Spleen (tissue), 11 donors: ENCODE measurements at regions not wholly inside any gene's neighbourhood (a gene's known extent, or its start where the extent isn't known, plus 50 kb on each side); places are given as distances from the start of the nearest gene placed in this dataset.

Source experiments
- DNase-seq: peaks from one replicate; pipeline ENCODE4 v3.0.0-alpha.2; 2020
- H3K27ac ChIP-seq, 8 donors: fragments of 200-600 bp; sonication (generic) in 7 of 8; 1 replicate in 4 of 8; 2 replicates in 4 of 8; pipeline versions ENCODE4 v1.5.0 to v1.8.0; 2016 to 2021; ENCODE audit warnings: inconsistent platforms in 4 of 8, mild to moderate bottlenecking in 4 of 8, moderate library complexity in 1 of 8
- H3K27me3 ChIP-seq, 7 donors: fragments of 200-600 bp; sonication (generic) in 6 of 7; replicated peaks in 1 of 7; 1 replicate in 4 of 7; 2 replicates in 3 of 7; pipeline versions ENCODE4 v1.5.0 to v1.8.0; 2016 to 2021; ENCODE audit warnings: inconsistent platforms in 3 of 7, mild to moderate bottlenecking in 1 of 7
- H3K36me3 ChIP-seq, 6 donors: fragments of 200-600 bp; sonication (generic) in 5 of 6; 1 replicate in 4 of 6; 2 replicates in 2 of 6; pipeline versions ENCODE4 v1.5.0 to v1.8.0; 2016 to 2021; ENCODE audit warnings: inconsistent platforms in 2 of 6
- H3K4me1 ChIP-seq, 6 donors: fragments of 200-600 bp; sonication (generic) in 5 of 6; 1 replicate in 3 of 6; 2 replicates in 3 of 6; pipeline versions ENCODE4 v1.5.0 to v1.8.0; 2016 to 2021; ENCODE audit warnings: inconsistent platforms in 3 of 6
- H3K4me3 ChIP-seq, 8 donors: fragments of 200-600 bp; sonication (generic) in 7 of 8; 1 replicate in 4 of 8; 2 replicates in 4 of 8; pipeline versions ENCODE4 v1.5.0 to v1.8.0; 2016 to 2021; ENCODE audit warnings: inconsistent platforms in 4 of 8, mild to moderate bottlenecking in 4 of 8, moderate library complexity in 2 of 8
- H3K9me3 ChIP-seq, 8 donors: fragments of 200-600 bp; sonication (generic) in 7 of 8; 1 replicate in 4 of 8; 2 replicates in 4 of 8; pipeline versions ENCODE4 v1.5.0 to v1.8.0; 2016 to 2021; ENCODE audit warnings: inconsistent platforms in 4 of 8
- POLR2A ChIP-seq, 3 donors: fragments of 450-650 bp; IDR thresholded peaks; one replicate each; pipeline ENCODE4 v1.5.1; 2017; ENCODE audit warnings: antibody characterized with exemption in 3 of 3, mild to moderate bottlenecking in 1 of 3
- POLR2AphosphoS5 ChIP-seq, 3 donors: sonication (generic); formaldehyde crosslinking; IDR thresholded peaks; one replicate each; pipeline ENCODE4 v1.5.1; 2017; ENCODE audit warnings: antibody characterized with exemption in 3 of 3
- WGBS, 5 donors: extraction: QIAGEN DNeasy Blood & Tissue Kit in 3 of 5; methylation state at CpG; one replicate each; pipeline versions ENCODE4 v1.1.5 to v1.1.7; 2013 to 2018; 5-methylcytosine and 5-hydroxymethylcytosine counted together
- intact Hi-C: fragments of 100-400 bp; cut with DNase I; formaldehyde crosslinking; loops from one replicate; pipeline ENCODE4 v1.15.0; 2023; ENCODE audit warnings: low total_unique reads
- TF ChIP-seq, protein P1 (sequence below), 11 experiments: fragments of 200-600 bp in 7 of 11; fragments of 450-650 bp in 4 of 11; sonication (generic) in 4 of 11; IDR thresholded peaks in 8 of 11; conservative IDR thresholded peaks in 3 of 11; 1 replicate in 7 of 11; 2 replicates in 4 of 11; pipeline versions ENCODE4 v1.4.0 to v1.8.0; 2016 to 2021; ENCODE audit warnings: antibody characterized with exemption in 11 of 11, inconsistent platforms in 4 of 11, mild to moderate bottlenecking in 1 of 11
- donor health status: healthy with polysubstance abuse.
- donor health status: DM: no; HTN: no; CAD: no; lungs with moderate emphysema.
- donor health status: DM: no; HTN: no; CAD: no.
- donor health status: Bipolar disorder and iron deficiency.
- donor health status: healthy.
- donor health status: DM: no; HTN: no; CAD: no.
- donor health status: DM: yes; HTN: yes; CAD: no.

DNA sequence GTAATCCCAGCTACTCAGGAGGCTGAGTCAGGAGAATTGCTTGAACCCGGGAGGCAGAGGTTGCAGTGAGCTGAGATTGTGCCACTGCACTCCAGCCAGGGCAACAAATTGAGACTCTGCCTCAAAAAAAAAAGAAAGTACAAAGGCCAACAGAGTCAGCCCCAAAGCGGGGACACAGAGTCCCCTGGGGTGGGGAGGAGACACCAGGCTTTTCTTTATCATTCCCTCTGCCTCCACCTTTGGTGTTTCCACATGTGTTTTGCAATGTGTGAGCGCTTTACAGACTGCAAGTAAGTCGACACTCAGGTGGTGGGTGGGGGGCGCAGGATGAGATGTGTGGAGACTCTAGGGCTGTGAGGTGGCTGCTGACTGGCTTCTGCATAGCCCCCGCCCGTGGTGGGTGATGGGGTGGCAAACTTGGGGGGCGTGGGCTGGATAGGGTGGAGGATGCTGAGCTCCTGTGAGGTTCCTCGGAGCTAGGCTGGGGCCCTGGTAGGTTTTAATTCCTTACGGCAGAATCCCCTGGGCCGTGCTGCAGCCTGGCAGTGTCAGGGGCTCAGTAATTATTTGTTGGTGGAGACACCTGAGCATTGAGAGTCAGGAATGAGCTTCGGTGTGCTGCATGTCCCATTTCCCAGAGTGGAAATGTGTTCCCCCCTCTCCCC lies 177.2 kb downstream of the CTTN start:
- intact Hi-C loops = no loop called here
- 77 to 86% (median 84%) methylated on average over 12 of the region's 12 CpGs for WGBS, 5 donors
- H3K4me3 ChIP-seq = no peak overlapping the region
- peaks cover 0 to 7% (median 0%) of the 10 kb centered on the region in 7 donors for H3K27me3 ChIP-seq
- no peak overlapping the region for H3K27ac ChIP-seq
- peak; percentile 51 for DNase-seq
- H3K36me3 ChIP-seq = no peaks in the 10 kb centered on the region
- H3K9me3 ChIP-seq = no peaks in the 10 kb centered on the region
- TF ChIP-seq POLR2A (IDR thresholded peaks at IDR 0.05) (no peak), POLR2AphosphoS5 (IDR thresholded peaks at IDR 0.05) (no peak)
- TF ChIP-seq, protein P1, sequence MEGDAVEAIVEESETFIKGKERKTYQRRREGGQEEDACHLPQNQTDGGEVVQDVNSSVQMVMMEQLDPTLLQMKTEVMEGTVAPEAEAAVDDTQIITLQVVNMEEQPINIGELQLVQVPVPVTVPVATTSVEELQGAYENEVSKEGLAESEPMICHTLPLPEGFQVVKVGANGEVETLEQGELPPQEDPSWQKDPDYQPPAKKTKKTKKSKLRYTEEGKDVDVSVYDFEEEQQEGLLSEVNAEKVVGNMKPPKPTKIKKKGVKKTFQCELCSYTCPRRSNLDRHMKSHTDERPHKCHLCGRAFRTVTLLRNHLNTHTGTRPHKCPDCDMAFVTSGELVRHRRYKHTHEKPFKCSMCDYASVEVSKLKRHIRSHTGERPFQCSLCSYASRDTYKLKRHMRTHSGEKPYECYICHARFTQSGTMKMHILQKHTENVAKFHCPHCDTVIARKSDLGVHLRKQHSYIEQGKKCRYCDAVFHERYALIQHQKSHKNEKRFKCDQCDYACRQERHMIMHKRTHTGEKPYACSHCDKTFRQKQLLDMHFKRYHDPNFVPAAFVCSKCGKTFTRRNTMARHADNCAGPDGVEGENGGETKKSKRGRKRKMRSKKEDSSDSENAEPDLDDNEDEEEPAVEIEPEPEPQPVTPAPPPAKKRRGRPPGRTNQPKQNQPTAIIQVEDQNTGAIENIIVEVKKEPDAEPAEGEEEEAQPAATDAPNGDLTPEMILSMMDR (IDR thresholded peaks at IDR 0.05 in 8 of 11, conservative IDR thresholded peaks at IDR 0.05 in 3 of 11) = no peak
- no peaks in the 10 kb centered on the region for H3K4me1 ChIP-seq

GRCh38 chr11:70577258-70577603 lies 178.9 kb downstream of the CTTN start:
- TF ChIP-seq POLR2AphosphoS5 (IDR thresholded peaks at IDR 0.05) = no peak
- TF ChIP-seq POLR2A (IDR thresholded peaks at IDR 0.05) = no peak
- TF ChIP-seq, protein P1 (IDR thresholded peaks at IDR 0.05 in 8 of 11, conservative IDR thresholded peaks at IDR 0.05 in 3 of 11) = no peak

DNA sequence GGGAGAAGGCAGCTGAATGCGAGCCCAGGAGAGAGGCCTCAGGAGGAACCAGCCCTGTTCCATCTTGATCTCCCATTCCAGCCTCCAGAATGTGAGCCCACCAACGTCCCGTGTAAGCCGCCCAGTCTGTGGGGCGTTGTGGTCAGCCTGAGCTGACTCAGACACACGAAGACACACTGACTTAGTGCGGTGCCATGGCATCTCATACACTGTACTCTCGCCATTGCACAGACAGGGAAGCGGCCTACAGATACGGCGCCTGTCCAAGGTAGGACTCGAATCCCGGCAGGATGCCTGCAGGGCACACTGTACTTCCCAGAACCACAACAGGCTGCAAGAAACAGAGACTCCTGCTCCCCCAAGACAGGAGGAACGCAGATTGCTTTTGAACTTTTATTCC lies 179.6 kb downstream of the CTTN start:
- TF ChIP-seq POLR2AphosphoS5 (IDR thresholded peaks at IDR 0.05) = no peak
- TF ChIP-seq, protein P1 (IDR thresholded peaks at IDR 0.05 in 8 of 11, conservative IDR thresholded peaks at IDR 0.05 in 3 of 11) = no peak
- no peak for TF ChIP-seq POLR2A (IDR thresholded peaks at IDR 0.05)
- peak; percentile 54 for DNase-seq
- Histone ChIP-seq H3K27me3 (peaks cover 0 to 7% (median 0%) of the 10 kb centered on the region in 7 donors), H3K4me3 (no peak overlapping the region), H3K4me1 (no peaks in the 10 kb centered on the region), H3K27ac (no peak overlapping the region), H3K36me3 (no peaks in the 10 kb centered on the region), H3K9me3 (no peaks in the 10 kb centered on the region)
- intact Hi-C loops = no loop called here
- 73 to 89% (median 82%) methylated on average over 10 to 14 of the region's 14 CpGs for WGBS, 5 donors

More at GRCh38 chr11:70577258-70577603, 178.9 kb downstream of the CTTN start:
- 57 to 71% (median 70%) methylated on average over 4 to 7 of the region's 7 CpGs for WGBS, 5 donors
- intact Hi-C loops = no loop called here
- no peak overlapping the region for H3K4me3 ChIP-seq
- no peaks in the 10 kb centered on the region for H3K4me1 ChIP-seq
- no peak overlapping the region for H3K27ac ChIP-seq
- H3K36me3 ChIP-seq = no peaks in the 10 kb centered on the region
- H3K9me3 ChIP-seq = no peaks in the 10 kb centered on the region
- DNase-seq = peak; percentile 41
- H3K27me3 ChIP-seq = peaks cover 0 to 7% (median 0%) of the 10 kb centered on the region in 7 donors

DNA sequence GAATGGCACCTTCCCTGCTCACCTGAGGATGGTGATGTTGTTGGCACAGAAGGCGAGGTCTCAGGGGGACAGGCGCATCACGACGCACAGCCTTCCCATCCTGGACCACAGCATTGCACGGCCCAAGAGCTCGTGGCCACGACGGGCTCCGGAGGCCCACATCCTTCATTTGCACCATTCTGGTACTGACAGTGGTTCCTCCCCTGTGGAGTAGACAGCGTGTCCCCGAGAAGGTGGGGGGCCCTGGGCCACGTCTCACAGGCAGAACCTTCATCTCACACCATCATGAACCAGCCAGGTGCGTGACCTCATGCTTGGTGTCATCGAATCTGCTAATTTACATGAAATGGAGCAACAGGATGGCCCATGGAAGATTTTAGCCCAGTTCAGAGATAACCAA lies 180.0 kb downstream of the CTTN start:
- no peak for TF ChIP-seq POLR2A (IDR thresholded peaks at IDR 0.05)
- no peak for TF ChIP-seq POLR2AphosphoS5 (IDR thresholded peaks at IDR 0.05)
- TF ChIP-seq, protein P1 (IDR thresholded peaks at IDR 0.05 in 8 of 11, conservative IDR thresholded peaks at IDR 0.05 in 3 of 11) = no peak
- Histone ChIP-seq H3K27ac (no peak overlapping the region), H3K4me1 (no peaks in the 10 kb centered on the region), H3K4me3 (no peak overlapping the region), H3K36me3 (no peaks in the 10 kb centered on the region), H3K27me3 (peaks cover 0 to 7% (median 0%) of the 10 kb centered on the region in 7 donors), H3K9me3 (no peaks in the 10 kb centered on the region)
- DNase-seq = peak; percentile 65
- 77 to 95% (median 86%) methylated on average over 13 to 14 of the region's 14 CpGs for WGBS, 5 donors
- intact Hi-C loops = no loop called here
